Hepatocyte (in vitro differentiated cells): ENCODE measurements at regions not wholly inside any gene's neighbourhood (a gene's known extent, or its start where the extent isn't known, plus 50 kb on each side); places are given as distances from the start of the nearest gene placed in this dataset.

Experiments
- DNase-seq: peaks from one replicate; pipeline ENCODE4 v3.0.0-alpha.2; 2016; ENCODE audit warnings: low spot score
- H2AFZ ChIP-seq: fragments of 200-600 bp; sonication (generic); 2 replicates; pipeline ENCODE4 v1.6.0; 2016; ENCODE audit warnings: antibody characterized with exemption, mild to moderate bottlenecking
- H3K27ac ChIP-seq: fragments of 200-600 bp; sonication (generic); 2 replicates; pipeline ENCODE4 v1.5.1; 2016; ENCODE audit warnings: mild to moderate bottlenecking
- H3K27me3 ChIP-seq: fragments of 200-600 bp; sonication (generic); 2 replicates; pipeline ENCODE4 v1.6.1; 2016
- H3K36me3 ChIP-seq: fragments of 200-600 bp; sonication (generic); replicated peaks from 2 replicates; pipeline ENCODE4 v1.5.1; 2016; ENCODE audit warnings: low read depth; ENCODE audit not compliant: insufficient read depth
- H3K4me1 ChIP-seq: fragments of 200-600 bp; sonication (generic); 2 replicates; pipeline ENCODE4 v1.5.1; 2016; ENCODE audit warnings: mild to moderate bottlenecking, moderate library complexity; ENCODE audit not compliant: insufficient read depth
- H3K4me2 ChIP-seq: fragments of 200-600 bp; sonication (generic); 2 replicates; pipeline ENCODE4 v1.6.0; 2016
- H3K4me3 ChIP-seq: fragments of 200-600 bp; sonication (generic); 2 replicates; pipeline ENCODE4 v1.5.1; 2016; ENCODE audit warnings: mild to moderate bottlenecking
- H3K79me2 ChIP-seq: fragments of 200-600 bp; sonication (generic); 2 replicates; pipeline ENCODE4 v1.6.0; 2017; ENCODE audit warnings: mild to moderate bottlenecking
- H3K9me2 ChIP-seq: fragments of 200-600 bp; sonication (generic); replicated peaks from 2 replicates; pipeline ENCODE4 v1.6.0; 2017; ENCODE audit warnings: mild to moderate bottlenecking; ENCODE audit not compliant: insufficient read depth
- H3K9me3 ChIP-seq: fragments of 200-600 bp; sonication (generic); 2 replicates; pipeline ENCODE4 v1.5.1; 2016; ENCODE audit warnings: low read depth, mild to moderate bottlenecking
- H4K20me1 ChIP-seq: fragments of 200-600 bp; sonication (generic); 2 replicates; pipeline ENCODE4 v1.6.0; 2016; ENCODE audit warnings: mild to moderate bottlenecking; ENCODE audit not compliant: insufficient read depth, poor library complexity, severe bottlenecking
- CTCF ChIP-seq: fragments of 200-600 bp; sonication (generic); IDR thresholded peaks from 2 replicates; pipeline ENCODE4 v1.5.1; 2016; ENCODE audit warnings: antibody characterized with exemption, mild to moderate bottlenecking; ENCODE audit not compliant: poor library complexity
- EZH2 ChIP-seq: fragments of 200-600 bp; sonication (generic); IDR thresholded peaks from 2 replicates; pipeline ENCODE4 v1.6.1; 2016; ENCODE audit warnings: antibody characterized with exemption, mild to moderate bottlenecking, borderline replicate concordance
- EZH2phosphoT487 ChIP-seq: fragments of 200-600 bp; sonication (generic); IDR thresholded peaks from one replicate; pipeline ENCODE4 v1.6.1; 2018; ENCODE audit warnings: antibody characterized with exemption, mild to moderate bottlenecking, low read depth, moderate library complexity; ENCODE audit not compliant: unreplicated experiment, severe bottlenecking
- WGBS: methylation state at CpG from one replicate; pipeline ENCODE4 v1.1.6; 2016; ENCODE audit warnings: low lambda C conversion rate; ENCODE audit errors: missing lambda C conversion rate; 5-methylcytosine and 5-hydroxymethylcytosine counted together

GRCh38 chr7:25066253-25066652 lies 58.8 kb downstream of the CYCS start:
- Histone ChIP-seq H3K4me3 (no peak overlapping the region), H3K27me3 (no peaks in the 10 kb centered on the region), H3K9me2 (no peaks in the 10 kb centered on the region), H3K27ac (no peak overlapping the region), H3K79me2 (no peaks in the 10 kb centered on the region), H3K4me1 (no peaks in the 10 kb centered on the region), H3K9me3 (no peaks in the 10 kb centered on the region), H4K20me1 (no peaks in the 10 kb centered on the region), H2AFZ (no peak overlapping the region), H3K36me3 (no peaks in the 10 kb centered on the region), H3K4me2 (no peak overlapping the region)
- DNase-seq: no peak
- TF ChIP-seq CTCF (no peak), EZH2 (no peak), EZH2phosphoT487 (no peak)
- WGBS: 100% methylated on average over 1 of the region's 1 CpG

- Histone ChIP-seq H3K79me2 (no peaks in the 10 kb centered on the region), H3K27ac (no peak overlapping the region), H3K4me1 (no peaks in the 10 kb centered on the region), H3K4me3 (no peak overlapping the region), H2AFZ (no peak overlapping the region), H3K9me3 (no peaks in the 10 kb centered on the region), H4K20me1 (no peaks in the 10 kb centered on the region), H3K27me3 (no peaks in the 10 kb centered on the region), H3K4me2 (no peak overlapping the region), H3K36me3 (no peaks in the 10 kb centered on the region), H3K9me2 (no peaks in the 10 kb centered on the region)
- DNase-seq: no peak
- WGBS: 91% methylated on average over 4 of the region's 4 CpGs
- TF ChIP-seq EZH2: no peak
- TF ChIP-seq EZH2phosphoT487: no peak
- no peak for TF ChIP-seq CTCF
Observed at GRCh38 chr7:25062380-25062779, 62.7 kb downstream of the CYCS start.

- TF ChIP-seq EZH2: no peak
- no peak for TF ChIP-seq CTCF
- no peak for TF ChIP-seq EZH2phosphoT487
- no peak overlapping the region for H2AFZ ChIP-seq
- no peak for DNase-seq
- H4K20me1 ChIP-seq: no peaks in the 10 kb centered on the region
- no peak overlapping the region for H3K4me2 ChIP-seq
- H3K27me3 ChIP-seq: no peaks in the 10 kb centered on the region
- no peak overlapping the region for H3K4me3 ChIP-seq
- no peak overlapping the region for H3K27ac ChIP-seq
- H3K9me3 ChIP-seq: no peaks in the 10 kb centered on the region
- H3K79me2 ChIP-seq: no peaks in the 10 kb centered on the region
- H3K4me1 ChIP-seq: no peaks in the 10 kb centered on the region
- H3K36me3 ChIP-seq: no peaks in the 10 kb centered on the region
- 91% methylated on average over 17 of the region's 17 CpGs for WGBS
- no peaks in the 10 kb centered on the region for H3K9me2 ChIP-seq
Observed at GRCh38 chr7:25060487-25061055, 64.5 kb downstream of the CYCS start.

GRCh38 chr7:25059576-25059975 lies 65.5 kb downstream of the CYCS start:
- no peak for TF ChIP-seq EZH2phosphoT487
- TF ChIP-seq EZH2: no peak
- TF ChIP-seq CTCF: no peak
- H3K79me2 ChIP-seq: no peaks in the 10 kb centered on the region
- no peak overlapping the region for H3K27ac ChIP-seq
- H4K20me1 ChIP-seq: no peaks in the 10 kb centered on the region
- no peak for DNase-seq
- no peak overlapping the region for H3K4me2 ChIP-seq
- no peaks in the 10 kb centered on the region for H3K9me2 ChIP-seq
- no peaks in the 10 kb centered on the region for H3K9me3 ChIP-seq
- H3K27me3 ChIP-seq: no peaks in the 10 kb centered on the region
- H3K4me1 ChIP-seq: no peaks in the 10 kb centered on the region
- H3K4me3 ChIP-seq: no peak overlapping the region
- 92% methylated on average over 7 of the region's 7 CpGs for WGBS
- no peaks in the 10 kb centered on the region for H3K36me3 ChIP-seq
- H2AFZ ChIP-seq: no peak overlapping the region
